ENCODE measurements at regions not wholly inside any gene's neighbourhood (a gene's known extent, or its start where the extent isn't known, plus 50 kb on each side); places are given as distances from the start of the nearest gene placed in this dataset.

DNA sequence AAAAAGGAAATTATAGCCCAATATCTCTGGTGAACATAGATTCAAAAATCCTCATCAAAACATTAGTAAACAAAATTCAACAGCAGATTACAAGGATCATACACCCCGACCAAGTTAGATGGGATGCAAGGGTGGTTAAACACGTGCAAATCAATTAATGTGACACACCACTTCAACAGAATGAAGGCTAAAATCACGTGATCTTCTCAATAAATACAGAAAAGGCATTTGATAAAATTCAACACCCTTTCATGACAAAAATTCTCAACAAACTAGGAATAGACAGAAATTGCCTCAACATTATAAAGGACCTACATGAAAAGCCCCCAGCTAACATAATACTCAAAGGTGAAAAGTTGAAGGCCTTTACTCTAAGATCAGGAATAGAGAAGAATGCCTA lies 590.8 kb upstream of the FZD8 start:
- no peak for DNase-seq (ENCODE audit: low read depth in 2 of 2)

DNA sequence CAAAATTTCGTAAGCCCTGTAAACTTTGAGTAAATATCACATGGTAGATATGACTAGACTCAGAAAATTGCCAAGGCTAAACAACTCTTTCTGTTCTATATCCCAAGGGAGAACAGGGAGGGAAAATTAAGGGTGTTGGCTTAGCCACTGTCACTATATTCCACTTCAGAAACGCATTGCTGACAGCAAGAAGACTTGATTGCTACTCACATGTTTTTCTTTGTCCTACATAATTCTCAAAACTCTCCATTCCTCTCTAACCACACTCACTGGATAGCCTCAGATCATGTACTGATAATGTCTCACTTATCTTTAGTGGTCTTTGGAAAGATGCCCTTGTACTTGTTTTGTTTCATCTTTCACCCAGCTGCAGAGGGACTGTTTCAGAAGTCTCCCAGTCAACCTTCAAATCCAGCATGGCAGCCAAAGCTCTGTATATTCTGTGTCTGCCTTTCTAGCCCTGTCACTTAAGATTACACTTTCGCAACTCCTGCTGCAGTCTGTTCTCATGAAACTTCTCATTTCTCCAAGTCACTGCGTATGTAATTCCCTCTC lies 582.4 kb upstream of the FZD8 start:
- no peak for DNase-seq (ENCODE audit: low read depth in 2 of 2)

DNA sequence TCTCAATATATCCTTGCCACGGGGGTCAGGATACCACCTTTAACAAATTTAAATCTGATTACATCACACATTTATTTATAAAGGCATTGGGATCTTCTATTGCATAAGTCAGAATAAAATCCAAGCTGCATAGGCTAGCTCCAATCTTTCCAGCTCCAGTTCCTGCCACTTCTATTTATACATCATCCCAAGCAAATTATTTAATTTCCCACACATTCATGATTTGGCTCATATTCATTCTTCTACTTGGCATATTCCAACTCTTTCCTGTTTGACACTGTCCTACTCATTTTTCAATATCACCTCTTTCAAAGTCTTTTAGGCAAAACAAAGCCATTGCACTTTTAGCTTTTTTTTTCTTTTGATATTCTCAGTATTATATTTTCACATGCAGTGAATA lies 579.0 kb upstream of the FZD8 start:
- DNase-seq (ENCODE audit: low read depth in 2 of 2): no peak

DNA sequence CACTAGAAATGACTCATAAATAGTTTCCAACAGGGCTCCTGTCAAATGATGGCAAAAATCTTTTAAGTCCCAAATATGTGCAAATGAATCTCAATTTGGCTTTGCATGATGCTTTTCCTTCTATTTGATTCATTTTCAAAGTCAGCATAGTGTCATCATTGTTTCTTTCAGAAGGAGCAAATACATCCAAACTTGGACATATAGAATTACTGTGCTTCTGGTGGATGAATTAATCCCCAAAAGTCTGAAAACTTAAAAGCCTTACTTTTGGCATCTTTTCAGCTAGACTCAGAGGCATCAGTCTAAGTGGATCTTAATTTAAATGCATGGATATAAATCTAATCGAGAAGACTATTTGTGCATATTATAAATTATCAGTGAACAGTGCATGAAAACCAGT lies 578.1 kb upstream of the FZD8 start:
- no peak for DNase-seq (ENCODE audit: low read depth in 2 of 2)

DNA sequence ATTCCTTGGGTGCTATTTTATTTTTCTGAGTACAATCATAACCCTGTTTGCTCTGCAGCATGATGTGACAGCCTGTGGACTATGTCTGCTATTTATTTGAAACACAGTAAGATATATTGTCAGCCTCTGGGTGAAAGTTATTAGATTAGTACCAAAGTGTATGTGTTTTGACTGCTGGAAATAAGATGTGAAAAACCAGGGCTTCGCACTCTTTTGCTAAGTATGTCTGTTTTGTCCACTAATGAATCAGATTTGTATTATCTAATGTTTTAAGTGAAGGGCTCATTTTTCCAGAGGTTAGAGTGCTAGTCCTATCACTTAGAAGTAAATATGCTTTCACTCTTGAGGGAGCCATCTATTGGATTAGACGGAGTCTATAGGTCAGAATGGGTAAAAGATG lies 569.8 kb upstream of the FZD8 start:
- no peak for DNase-seq (ENCODE audit: low read depth in 2 of 2)

DNA sequence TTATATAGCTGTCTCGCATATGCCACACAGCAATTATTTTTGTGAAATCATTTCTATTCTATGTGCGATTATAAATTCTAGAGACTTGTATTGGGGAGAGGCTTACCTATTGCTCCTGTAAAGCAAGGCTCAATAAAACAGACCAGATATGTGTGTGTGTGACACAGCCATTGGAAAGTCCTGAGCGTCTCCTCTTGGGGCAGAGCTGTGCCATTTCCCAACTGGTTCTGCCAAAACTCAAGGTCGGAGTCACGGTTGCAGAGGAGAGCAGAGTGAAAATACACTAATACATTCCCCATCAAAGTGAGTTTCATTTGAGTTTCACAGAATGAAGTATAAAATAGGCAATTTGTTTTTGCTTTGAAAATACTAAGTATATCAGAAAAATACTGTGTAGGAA lies 567.4 kb upstream of the FZD8 start:
- DNase-seq (ENCODE audit: low read depth in 2 of 2): no peak

DNA sequence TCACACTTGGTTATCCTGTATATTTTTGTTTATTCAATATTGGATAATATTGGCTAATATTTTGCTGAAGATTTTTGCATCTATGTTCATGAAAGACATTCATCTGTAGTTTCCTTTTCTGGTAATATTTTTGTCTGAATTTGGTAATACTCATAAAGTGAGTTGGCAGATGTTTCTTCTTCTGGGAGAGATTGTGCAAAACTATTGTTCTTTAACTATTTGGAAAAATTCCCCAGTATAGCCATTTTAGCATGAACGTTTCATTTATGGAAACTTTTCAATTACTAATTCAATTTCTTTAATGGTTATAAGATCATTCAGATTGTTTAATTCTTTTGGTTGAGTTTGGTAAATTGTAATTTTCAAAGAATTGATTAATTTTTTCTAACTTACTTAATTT lies 560.8 kb upstream of the FZD8 start:
- no peak for DNase-seq (ENCODE audit: low read depth in 2 of 2)

DNA sequence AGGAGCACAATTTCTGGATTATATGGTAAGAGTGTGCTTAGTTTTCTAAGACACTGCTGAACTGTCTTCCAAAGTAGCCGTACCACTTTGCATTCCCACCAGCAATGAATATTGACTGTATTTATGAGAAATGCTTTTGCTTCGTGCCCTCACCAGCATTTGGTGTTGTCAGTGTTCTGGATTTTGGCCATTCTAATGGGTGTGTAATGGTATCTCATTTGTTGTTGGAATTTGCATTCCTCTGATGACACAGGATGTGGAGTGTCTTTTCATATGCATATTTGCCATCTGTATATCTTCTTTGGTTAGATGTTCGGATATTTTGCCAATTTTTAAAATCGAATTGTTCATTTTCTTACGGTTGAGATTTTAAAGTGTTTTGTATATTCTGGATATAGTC lies 558.5 kb upstream of the FZD8 start:
- DNase-seq (ENCODE audit: low read depth in 2 of 2): no peak

DNA sequence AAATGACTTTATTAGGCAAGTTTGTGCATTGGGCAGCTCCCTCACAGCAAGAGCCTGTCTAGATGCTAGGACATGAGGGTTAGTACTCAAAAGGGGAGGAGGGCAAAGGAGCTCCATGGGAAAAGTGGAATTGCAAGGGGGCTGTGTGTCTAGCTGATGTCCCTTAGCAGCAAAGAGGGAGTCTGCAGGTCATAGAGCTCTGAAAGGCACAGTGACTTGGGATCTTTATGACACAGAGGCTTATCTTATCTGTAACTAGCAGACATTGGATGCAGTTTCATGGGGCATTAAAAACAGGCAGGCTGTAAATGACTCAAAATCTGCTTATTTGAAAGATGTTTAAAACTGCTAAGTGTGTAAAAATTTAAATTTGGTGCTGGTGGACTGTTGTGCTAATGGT lies 556.2 kb upstream of the FZD8 start:
- DNase-seq (ENCODE audit: low read depth in 2 of 2): no peak

DNA sequence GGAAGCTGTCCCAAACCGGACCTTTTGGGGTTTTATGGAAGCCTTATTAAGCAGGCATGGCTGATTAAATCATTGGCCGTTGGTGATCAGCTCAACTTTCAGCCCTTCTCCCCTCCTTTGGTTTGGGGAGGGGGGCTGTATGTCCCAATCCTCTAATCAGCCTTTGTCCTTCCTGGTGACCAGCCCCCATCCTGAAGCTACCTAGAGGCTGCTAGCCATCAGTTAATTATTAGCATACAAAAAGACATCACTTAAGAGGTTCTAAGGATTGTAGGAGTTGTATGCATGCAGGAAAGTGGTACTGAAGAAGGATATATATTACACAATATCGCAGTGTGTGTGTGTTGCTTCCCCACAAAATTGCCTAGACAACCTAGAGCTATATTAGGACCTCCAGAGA lies 553.3 kb upstream of the FZD8 start:
- DNase-seq (ENCODE audit: low read depth in 2 of 2): no peak

DNA sequence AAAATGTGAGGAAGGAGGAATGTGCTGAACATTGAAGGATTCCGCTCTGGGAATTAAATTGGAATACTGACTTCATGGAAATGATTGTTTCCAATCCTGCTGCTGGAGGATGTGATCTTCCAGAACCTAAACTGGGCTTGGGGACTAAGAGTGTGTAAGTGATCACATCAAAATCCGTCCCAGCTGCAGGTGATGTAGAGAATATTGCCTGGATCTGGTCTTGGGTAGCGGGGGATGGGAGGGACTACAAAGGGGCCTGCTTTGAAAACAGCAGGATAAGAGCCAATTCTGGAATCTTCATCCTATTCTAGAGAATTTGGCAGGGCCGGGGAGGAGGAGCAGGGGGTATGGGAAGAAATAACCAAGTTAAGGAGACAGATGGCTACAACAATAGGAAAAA lies 552.2 kb upstream of the FZD8 start:
- no peak for DNase-seq (ENCODE audit: low read depth in 2 of 2)

DNA sequence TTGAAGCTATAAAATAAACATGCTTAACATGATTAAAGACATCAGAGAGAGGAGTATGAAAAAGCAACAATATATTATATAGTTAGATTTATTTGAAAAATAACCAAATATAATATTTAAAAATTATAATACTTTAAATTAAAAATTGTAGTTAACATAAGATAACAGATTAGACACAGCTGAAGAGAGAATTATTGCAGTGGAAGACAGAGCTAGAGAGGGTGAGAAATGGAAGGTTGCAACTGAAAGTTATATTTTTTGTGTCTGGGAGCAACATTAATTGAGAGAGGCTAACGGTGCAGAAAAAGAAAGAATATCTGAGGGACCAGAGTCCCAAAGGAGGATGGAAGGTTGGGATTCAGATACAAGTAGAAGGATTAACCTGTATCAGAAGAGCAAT lies 548.9 kb upstream of the FZD8 start:
- no peak for DNase-seq (ENCODE audit: low read depth in 2 of 2)

DNA sequence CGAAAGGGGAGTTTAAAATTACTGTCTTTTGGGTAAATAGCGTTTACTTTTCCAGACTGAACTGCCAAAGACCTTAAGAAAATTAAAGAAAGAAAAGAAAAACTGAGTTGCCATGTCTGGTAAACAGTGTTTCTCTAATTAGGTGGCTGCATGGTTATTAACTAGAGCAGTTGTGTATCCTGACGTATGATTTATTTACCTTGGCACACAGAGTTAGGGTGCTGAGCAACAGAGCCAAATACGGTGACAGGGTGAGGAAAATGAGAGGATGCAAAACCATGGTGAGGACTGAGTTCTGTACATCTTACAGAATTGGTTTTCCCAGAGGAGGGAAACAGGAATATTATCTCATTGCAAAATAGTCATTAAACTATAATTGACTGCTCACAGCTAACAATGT lies 546.4 kb upstream of the FZD8 start:
- DNase-seq (ENCODE audit: low read depth in 2 of 2): no peak

DNA sequence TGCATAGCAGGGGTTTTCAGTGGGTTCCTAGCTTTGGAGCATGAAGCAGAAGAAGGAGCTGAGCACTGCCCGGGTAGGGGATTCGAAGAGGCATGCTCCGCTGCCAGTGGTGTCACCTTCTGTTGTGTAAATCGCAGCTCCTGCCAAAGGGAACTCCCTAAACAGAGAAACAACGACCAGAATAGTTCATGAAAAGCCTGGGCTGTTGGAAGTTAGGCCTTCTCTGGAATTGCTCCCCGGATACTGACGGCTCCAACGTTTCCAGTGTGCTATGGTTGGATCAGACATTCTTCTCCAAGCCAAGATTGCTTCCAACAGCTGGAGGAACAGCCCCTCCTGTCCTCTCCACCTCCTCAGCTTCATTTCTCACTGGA lies 546.0 kb upstream of the FZD8 start:
- DNase-seq (ENCODE audit: low read depth in 2 of 2): no peak

DNA sequence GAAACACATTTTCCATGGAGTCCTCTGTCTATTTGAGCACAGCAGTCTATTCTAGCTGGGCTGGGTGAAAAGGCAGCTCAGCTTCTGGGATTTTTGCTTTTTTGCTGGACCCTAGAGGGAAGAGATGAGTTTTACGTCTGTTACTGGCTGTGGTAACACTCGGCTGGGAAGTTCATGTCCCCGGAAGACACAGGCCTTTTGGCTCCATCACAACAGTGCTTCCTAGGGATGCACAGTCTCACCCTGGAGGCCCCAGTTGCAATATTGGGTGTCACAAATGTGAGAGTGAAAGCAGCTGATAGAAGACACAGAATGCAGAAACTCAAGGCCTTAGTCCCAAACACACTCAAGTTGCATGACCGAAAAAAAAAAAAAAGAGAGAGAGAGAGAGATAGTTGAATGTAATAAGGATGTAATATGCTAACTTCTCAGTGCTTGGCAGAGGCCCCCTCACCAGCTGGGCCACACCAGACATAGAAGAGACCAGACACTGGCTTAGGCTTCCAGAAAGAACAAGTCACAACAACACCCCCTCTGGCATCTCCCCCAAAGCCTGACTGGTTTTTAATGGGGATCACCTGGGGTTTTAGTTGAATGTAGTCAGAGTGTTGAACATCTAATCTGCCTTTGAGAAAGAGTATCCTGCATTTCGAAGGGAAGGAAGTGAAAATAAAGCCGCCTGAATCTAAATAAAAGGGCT lies 545.4 kb upstream of the FZD8 start:
- no peak for DNase-seq (ENCODE audit: low read depth in 2 of 2)

DNA sequence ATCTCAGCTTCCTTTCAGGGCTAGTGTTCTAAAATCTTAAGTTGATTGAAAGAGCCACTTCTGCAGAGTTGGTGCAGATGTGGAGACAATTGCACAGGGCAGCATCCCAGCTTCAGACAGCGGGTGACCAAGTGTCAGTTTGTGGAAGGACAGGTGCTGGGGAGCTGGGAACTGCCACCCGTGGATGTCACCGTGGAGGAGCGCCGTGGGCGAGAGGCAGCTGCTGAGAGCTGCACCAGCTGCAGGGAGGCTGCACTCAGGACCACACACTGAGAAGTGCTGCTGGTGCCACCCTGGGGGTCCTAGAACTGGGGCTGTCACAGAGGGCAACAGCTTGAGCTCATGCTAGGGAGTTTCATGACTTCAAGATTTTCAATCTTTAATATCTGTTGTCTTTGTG lies 543.0 kb upstream of the FZD8 start:
- no peak for DNase-seq (ENCODE audit: low read depth in 2 of 2)

DNA sequence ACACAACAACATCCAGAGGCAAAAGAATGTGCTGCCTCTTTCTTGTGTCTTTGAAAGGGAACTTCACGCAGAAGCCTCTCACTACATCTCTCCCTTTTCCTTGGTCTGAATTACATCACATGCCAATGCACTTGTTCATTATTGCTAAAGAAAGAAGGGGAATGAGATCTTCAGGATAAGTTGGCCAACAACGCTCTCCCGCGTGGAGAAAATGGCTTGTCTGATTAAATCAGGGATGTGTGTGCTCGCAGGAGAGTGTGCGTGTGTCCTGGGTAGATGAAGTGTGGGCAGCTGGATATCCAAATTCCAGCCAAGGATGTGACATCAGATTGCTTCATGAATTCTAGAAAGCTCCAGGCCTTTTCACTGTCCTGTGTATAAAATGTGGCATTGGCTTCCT lies 541.6 kb upstream of the FZD8 start:
- DNase-seq (ENCODE audit: low read depth in 2 of 2): no peak

DNA sequence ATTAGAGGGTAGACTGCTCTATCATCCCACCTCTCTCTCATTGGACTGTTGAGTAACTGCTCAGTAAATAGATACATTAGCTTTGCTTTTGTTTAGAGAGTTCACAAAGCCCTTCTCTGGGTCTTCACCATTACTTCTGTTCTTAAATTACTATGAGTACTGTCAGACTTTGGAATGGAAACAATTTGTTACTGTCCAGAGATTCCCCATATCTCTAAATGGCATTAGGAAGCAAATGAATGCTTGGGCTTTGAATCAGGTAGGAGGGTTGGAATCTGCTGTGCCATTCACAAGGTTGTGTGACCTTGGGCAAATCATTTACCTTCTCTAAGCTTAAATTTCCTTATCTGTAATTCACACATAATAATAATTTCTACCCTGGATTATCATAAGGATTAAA lies 541.0 kb upstream of the FZD8 start:
- DNase-seq (ENCODE audit: low read depth in 2 of 2): no peak

DNA sequence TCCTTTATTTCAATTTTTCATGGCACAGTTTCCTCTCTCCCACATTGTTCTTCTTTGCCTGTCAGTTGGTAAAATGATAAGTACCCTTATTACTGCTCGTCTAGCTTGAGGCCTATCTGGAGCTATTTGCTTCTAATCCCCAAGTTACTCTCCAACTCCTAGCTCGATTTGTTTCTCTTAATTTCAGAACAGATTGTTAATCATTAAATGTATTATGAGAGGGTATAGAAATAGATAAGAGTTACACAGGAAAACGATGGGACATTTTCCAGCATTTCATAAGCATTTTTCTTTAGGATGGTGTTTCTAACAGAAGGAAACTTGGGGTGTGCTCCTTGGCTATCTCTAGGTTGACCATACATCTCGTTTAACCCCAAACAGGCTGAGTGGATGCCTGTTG lies 540.5 kb upstream of the FZD8 start:
- DNase-seq (ENCODE audit: low read depth in 2 of 2): no peak

DNA sequence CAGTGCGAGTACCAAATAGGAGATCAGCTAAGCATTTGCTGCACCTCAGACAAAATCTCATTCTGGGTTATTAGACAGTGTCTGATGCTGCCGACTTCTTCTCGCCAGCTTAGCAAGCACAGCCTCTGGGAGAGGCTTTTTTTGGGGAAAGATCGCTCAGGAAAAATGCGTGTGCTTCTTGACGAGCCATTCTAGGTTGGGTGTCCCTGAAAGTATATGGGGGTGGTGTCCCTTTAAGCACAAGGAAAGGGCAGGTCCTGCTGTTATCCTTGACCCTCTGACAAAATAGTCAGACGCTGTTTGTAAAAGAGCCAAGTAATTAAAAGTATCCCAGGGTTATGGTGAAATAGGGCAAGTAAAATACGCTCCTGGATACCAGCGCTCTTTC lies 540.1 kb upstream of the FZD8 start:
- no peak for DNase-seq (ENCODE audit: low read depth in 2 of 2)

DNA sequence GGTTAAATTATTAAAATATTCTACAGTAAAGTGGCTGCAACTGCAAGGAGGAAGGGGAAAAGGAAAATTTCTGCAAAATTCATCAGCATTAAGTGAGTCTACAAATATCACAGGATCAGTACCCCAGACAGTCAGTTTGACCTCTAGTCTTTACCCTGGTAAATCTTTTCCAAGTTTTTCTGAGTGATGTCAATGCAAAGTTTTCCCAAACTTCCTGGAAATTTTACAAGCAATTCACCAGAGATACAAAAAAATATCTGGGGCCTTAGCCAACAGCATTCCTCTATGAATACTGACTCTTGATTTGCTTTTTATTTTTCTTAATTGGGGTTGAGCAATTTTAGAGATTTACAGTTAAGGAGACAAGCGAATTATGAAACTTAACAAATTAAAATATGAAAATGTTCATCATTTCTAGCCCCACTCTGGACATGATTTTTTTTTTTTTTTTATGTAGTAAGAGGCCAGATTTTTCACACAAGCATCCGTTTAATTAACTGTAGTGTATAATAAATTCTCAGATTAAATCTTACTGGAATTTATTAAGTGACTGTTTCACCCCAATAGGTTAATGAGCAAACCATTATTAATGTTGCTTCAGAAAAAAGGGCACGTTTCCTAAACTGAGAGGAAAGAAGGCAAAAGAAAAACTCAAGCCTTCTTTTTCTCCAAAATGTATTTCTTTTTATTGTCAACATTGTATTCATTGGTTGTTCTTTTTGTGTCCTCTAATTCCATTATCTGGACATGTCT lies 539.5 kb upstream of the FZD8 start:
- no peak for DNase-seq (ENCODE audit: low read depth in 2 of 2)

DNA sequence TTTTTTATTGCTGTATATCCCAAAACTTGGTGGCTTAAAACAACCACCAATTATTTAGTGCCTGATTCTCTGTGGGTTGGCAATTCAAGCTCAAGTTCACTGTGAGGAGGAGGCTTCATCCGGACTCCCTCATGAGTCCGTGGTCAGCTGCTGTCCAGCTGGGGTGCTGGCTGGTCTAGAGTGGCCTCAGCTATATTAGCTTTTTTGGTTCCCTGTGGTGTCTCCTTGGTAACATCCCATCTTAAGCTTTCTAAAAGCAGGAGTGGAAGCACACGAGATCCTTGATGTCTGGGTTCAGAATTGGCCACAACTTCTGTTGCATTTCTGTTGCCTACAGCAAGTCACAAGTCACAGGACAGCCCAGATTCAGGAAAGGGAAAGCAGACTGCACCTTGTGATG lies 536.5 kb upstream of the FZD8 start:
- no peak for DNase-seq (ENCODE audit: low read depth in 2 of 2)

DNA sequence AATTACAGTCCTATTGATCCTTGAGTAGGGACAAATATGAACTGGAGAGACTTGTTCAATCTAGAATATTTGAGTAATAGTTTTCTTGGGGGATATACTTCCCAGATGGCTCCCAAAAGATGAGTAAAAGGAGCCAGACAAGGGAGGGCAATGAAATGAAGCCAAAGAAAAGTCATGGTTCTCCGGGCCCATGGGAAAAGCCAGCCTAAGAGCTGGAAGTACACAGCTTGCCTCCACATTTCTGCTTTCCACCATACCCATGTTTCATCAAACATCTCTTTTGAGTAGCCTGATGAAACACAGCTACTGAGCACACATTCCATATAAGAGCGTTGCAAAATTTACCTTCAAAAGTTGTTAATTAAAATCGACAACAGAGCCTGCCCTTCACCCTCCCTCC lies 535.0 kb upstream of the FZD8 start:
- DNase-seq (ENCODE audit: low read depth in 2 of 2): no peak

DNA sequence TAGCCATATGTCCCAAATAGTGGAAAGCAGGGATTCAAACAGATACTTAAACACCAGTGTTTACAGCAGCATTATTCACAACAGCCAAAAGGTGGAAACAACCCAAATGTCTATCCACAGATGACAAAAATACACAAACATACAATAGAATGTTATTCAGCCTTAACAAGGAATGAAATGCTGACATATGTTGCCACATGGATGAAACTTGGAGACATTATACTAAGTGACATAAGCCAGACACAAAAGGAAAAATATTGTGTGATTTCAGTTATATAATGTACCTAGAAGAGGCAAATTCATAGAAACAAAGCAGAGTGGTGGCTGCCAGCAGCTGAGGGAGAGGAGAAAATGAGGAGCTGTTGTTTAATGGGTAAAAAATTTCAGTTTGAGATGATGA lies 533.9 kb upstream of the FZD8 start:
- no peak for DNase-seq (ENCODE audit: low read depth in 2 of 2)

Data from stimulated activated CD4-positive, alpha-beta T cell treated with anti-CD3 and anti-CD28 coated beads, Interleukin-15, amount 100 ng/mL, for 48 hours (primary cell).